HFF-Myc (cell line): ENCODE measurements at regions not wholly inside any gene's neighbourhood (a gene's known extent, or its start where the extent isn't known, plus 50 kb on each side); places are given as distances from the start of the nearest gene placed in this dataset.

Experiments
- DNase-seq: peaks from one replicate; pipeline ENCODE4 v3.0.0-alpha.2; 2011; ENCODE audit warnings: low read depth; ENCODE audit errors: extremely low read depth
- H3K4me3 ChIP-seq: replicated peaks from 2 replicates; pipeline ENCODE4 v1.5.1; 2011; ENCODE audit warnings: low read depth, mild to moderate bottlenecking, control low read depth, low read length
- TF ChIP-seq, protein P1 (sequence below): IDR thresholded peaks from 2 replicates; pipeline ENCODE4 v1.5.1; 2012; ENCODE audit warnings: mild to moderate bottlenecking, low read depth, low read length, control low read depth; ENCODE audit errors: missing control alignments

DNA sequence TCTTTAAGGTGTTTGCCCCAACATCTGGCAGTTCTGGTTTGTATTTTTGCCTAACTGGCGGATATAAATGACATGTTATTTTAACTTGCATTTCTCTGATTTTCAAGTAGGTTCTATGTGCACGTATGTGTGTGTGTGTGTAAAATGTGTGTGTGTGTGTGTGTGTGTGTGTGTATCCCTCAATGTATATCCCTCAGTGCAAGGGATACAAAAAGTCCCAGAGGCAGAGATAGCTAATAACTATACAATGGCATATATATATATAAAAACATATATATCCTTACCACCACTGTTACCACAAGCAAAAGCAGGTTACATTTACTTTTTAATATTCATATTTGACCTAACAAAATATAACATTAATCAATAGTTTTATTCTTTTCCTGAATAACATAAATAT lies 95.0 kb upstream of the NR5A2 start:
- DNase-seq = no peak
- H3K4me3 ChIP-seq = no peak overlapping the region
- TF ChIP-seq, protein P1, sequence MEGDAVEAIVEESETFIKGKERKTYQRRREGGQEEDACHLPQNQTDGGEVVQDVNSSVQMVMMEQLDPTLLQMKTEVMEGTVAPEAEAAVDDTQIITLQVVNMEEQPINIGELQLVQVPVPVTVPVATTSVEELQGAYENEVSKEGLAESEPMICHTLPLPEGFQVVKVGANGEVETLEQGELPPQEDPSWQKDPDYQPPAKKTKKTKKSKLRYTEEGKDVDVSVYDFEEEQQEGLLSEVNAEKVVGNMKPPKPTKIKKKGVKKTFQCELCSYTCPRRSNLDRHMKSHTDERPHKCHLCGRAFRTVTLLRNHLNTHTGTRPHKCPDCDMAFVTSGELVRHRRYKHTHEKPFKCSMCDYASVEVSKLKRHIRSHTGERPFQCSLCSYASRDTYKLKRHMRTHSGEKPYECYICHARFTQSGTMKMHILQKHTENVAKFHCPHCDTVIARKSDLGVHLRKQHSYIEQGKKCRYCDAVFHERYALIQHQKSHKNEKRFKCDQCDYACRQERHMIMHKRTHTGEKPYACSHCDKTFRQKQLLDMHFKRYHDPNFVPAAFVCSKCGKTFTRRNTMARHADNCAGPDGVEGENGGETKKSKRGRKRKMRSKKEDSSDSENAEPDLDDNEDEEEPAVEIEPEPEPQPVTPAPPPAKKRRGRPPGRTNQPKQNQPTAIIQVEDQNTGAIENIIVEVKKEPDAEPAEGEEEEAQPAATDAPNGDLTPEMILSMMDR = no peak

DNA sequence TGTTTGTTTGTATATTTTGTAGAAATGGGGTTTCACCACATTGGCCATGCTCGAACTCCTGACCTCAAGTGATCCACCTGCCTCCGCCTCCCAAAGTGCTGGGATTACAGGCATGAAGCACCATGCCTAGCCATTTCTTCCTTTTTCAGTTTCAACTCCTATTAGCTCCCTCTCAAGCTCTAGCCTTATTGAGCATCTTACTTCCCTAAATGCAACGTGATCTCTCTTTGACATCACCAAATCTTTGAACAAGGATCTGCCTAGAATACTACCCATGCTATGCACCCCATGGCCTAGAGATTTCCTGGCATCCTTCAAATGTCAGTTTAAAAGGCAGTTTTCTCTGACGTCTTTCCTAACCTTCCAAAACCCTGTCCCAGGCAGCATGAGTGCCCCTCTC lies 91.1 kb upstream of the NR5A2 start:
- TF ChIP-seq, protein P1 = no peak
- no peak overlapping the region for H3K4me3 ChIP-seq
- DNase-seq = no peak

DNA sequence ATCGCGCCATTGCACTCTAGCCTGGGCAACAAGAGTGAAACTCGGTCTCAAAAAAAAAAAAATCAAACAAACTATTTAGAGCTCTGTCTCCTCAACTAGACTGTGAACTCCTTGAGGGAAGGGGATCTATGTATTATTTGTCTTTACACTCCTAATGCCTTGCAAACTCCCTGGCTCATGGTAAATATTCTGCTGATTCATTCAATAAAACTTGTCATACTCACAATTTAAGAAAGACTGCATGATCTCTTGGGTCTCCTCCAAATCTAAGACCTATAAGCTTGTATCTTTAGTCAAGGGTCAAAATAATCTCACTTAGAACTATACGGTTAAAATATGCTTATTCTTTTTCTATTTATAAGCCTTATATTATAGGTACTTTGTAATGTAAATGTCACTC lies 90.3 kb upstream of the NR5A2 start:
- H3K4me3 ChIP-seq = no peak overlapping the region
- TF ChIP-seq, protein P1 = no peak
- DNase-seq = no peak

DNA sequence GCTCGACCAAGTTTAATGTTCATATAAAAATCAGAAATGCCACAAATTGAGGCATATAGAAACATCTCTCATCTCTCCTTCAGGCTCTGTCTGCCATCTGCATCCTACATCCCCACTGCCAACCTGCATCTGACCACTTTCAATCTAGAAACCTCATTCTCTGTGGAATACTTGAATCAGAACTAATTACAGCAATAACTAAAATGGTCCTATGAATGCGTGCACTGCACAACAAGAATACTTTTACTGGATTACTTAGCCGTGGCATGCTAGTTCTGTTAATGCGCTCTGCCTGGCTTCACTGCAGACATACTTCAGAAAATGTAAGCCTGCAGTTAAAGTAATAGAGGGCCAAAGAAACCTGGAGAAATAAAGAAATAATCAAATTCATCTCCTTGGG lies 89.8 kb upstream of the NR5A2 start:
- DNase-seq = no peak
- no peak overlapping the region for H3K4me3 ChIP-seq
- TF ChIP-seq, protein P1 = no peak

- TF ChIP-seq, protein P1 = no peak
- H3K4me3 ChIP-seq = no peak overlapping the region
- no peak for DNase-seq
Observed at GRCh38 chr1:199944986-199945385, 82.5 kb upstream of the NR5A2 start.

DNA sequence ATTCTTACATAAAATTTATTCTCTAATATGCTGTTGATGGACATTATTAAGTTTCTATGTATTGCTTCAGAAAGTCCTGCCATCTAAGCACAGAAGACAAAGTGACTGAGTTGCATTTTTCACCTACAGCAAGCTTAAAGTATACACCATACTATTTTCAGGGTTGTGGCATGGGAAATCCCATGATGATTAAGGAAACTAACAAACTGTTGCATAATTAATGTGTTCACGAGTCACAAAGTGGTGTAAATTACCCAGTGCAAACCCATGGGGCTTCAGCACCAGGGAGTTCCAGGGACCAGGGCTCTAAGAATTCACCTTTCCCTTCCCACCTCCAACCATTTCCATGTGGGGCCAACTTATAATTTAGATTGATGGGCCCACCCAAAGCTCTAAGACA lies 81.9 kb upstream of the NR5A2 start:
- H3K4me3 ChIP-seq = no peak overlapping the region
- TF ChIP-seq, protein P1 = no peak
- DNase-seq = no peak

DNA sequence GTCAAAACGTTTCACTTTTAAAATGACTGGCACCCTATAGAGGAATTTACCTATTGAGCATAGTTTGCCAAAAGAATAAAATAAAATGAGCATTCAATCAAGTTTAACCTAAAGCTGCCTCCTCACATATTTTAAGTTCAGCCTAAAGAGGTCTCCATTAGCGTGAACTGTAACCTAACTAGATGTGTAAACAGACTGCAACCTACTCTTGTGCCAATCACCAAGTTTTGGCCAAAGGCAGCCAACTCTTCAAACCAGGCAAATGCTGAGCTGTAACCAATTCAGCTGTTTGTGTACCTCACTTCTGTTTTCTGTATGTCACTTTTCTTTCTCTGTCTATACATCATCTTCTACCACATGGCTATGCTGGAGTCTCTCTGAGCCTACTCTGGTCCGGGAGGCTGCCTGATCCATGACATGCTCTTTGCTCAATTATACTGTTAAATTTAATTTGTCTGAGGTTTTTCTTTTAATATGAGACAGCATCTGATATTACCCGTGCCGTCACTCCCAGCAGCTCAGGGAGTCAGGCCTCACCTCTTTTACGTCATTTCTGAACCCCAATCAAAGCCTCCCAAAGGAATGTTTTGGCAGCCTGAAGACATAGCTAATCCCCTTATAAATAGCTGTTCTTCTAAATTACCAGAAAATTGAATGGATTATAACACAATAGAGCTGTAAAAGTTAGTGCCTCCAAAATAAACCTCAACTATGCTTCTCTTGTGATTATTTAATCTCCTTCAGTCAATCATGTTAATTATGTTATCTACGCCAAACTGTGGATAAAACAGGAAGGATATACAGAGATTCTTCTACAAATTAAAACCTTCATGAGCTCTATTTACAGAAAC lies 81.0 kb upstream of the NR5A2 start:
- no peak for DNase-seq
- H3K4me3 ChIP-seq = no peak overlapping the region
- TF ChIP-seq, protein P1 = no peak
